Upper lobe of left lung (tissue), 4 donors: ENCODE measurements at regions not wholly inside any gene's neighbourhood (a gene's known extent, or its start where the extent isn't known, plus 50 kb on each side); places are given as distances from the start of the nearest gene placed in this dataset.

Source experiments
- EP300 ChIP-seq, 4 donors: sonication (generic); formaldehyde crosslinking; IDR thresholded peaks; one replicate each; pipeline ENCODE4 v1.5.1; 2017; ENCODE audit warnings: antibody characterized with exemption in 4 of 4, control low read depth in 2 of 4
- POLR2A ChIP-seq, 4 donors: fragments of 450-650 bp; IDR thresholded peaks; one replicate each; pipeline ENCODE4 v1.5.1; 2016 to 2017; ENCODE audit warnings: antibody characterized with exemption in 4 of 4, mild to moderate bottlenecking in 2 of 4
- POLR2AphosphoS5 ChIP-seq, 2 donors: sonication (generic); formaldehyde crosslinking; IDR thresholded peaks; one replicate each; pipeline ENCODE4 v1.5.1; 2017; ENCODE audit warnings: antibody characterized with exemption in 2 of 2
- TF ChIP-seq, protein P1 (sequence below), 6 experiments: fragments of 450-650 bp in 4 of 6; fragments of 200-600 bp in 2 of 6; sonication (generic) in 2 of 6; IDR thresholded peaks; one replicate each; pipeline ENCODE4 v1.5.1; 2016 to 2019; ENCODE audit warnings: antibody characterized with exemption in 6 of 6

GRCh38 chr14:101467181-101467926 is 93.9 kb upstream of the DIO3 start:
- TF ChIP-seq, protein P1, sequence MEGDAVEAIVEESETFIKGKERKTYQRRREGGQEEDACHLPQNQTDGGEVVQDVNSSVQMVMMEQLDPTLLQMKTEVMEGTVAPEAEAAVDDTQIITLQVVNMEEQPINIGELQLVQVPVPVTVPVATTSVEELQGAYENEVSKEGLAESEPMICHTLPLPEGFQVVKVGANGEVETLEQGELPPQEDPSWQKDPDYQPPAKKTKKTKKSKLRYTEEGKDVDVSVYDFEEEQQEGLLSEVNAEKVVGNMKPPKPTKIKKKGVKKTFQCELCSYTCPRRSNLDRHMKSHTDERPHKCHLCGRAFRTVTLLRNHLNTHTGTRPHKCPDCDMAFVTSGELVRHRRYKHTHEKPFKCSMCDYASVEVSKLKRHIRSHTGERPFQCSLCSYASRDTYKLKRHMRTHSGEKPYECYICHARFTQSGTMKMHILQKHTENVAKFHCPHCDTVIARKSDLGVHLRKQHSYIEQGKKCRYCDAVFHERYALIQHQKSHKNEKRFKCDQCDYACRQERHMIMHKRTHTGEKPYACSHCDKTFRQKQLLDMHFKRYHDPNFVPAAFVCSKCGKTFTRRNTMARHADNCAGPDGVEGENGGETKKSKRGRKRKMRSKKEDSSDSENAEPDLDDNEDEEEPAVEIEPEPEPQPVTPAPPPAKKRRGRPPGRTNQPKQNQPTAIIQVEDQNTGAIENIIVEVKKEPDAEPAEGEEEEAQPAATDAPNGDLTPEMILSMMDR (IDR thresholded peaks at IDR 0.05): no peak
- TF ChIP-seq POLR2AphosphoS5 (IDR thresholded peaks at IDR 0.05) (no peak), EP300 (IDR thresholded peaks at IDR 0.05) (no peak), POLR2A (IDR thresholded peaks at IDR 0.05) (no peak)
